ENCODE measurements at regions not wholly inside any gene's neighbourhood (a gene's known extent, or its start where the extent isn't known, plus 50 kb on each side); places are given as distances from the start of the nearest gene placed in this dataset.

DNA sequence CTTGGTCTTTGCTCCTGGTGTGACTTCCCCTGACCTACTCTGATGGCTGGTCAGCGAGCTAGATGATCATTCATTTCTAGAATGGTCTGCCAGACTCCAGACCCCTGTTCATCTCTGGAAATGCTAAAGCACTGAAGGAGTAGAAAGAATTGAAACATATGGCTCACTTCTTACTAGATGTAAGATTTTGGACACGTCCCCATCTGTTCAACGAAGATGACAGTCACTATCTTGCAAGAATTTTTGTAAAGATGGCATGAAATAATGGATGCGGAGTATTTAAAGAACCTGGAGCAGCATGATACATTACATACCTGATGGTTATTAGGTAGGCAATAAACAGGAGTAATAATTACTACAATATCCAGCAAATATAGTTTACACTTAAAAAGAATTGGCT lies 252.7 kb upstream of the SDK2 start:
- H3K4me1 Mint-ChIP-seq: peaks cover 8% of the 10 kb centered on the region
- DNase-seq: no peak
- peaks cover 8% of the 10 kb centered on the region for H3K36me3 Mint-ChIP-seq (ENCODE audit: low read depth)
- no peaks in the 10 kb centered on the region for H3K9me3 ChIP-seq (ENCODE audit: control insufficient read depth, low read length, poor library complexity, severe bottlenecking)
- H3K27me3 Mint-ChIP-seq: peaks cover 43% of the 10 kb centered on the region
- H3K27ac Mint-ChIP-seq: no peak overlapping the region
- no peak overlapping the region for H3K4me3 Mint-ChIP-seq
- ATAC-seq: no peak

GRCh38 chr17:73899839-73900238 lies 255.6 kb upstream of the SDK2 start:
- Mint-ChIP-seq H3K4me1 (peaks cover 8% of the 10 kb centered on the region), H3K27me3 (peaks cover 50% of the 10 kb centered on the region), H3K27ac (no peak overlapping the region), H3K36me3 (ENCODE audit: low read depth) (peaks cover 8% of the 10 kb centered on the region), H3K4me3 (no peak overlapping the region)
- H3K9me3 ChIP-seq (ENCODE audit: control insufficient read depth, low read length, poor library complexity, severe bottlenecking): no peaks in the 10 kb centered on the region
- DNase-seq (no peak), ATAC-seq (no peak)

- peaks cover 8% of the 10 kb centered on the region for H3K36me3 Mint-ChIP-seq (ENCODE audit: low read depth)
- no peak overlapping the region for H3K27ac Mint-ChIP-seq
- no peak overlapping the region for H3K4me3 Mint-ChIP-seq
- DNase-seq: no peak
- peaks cover 44% of the 10 kb centered on the region for H3K27me3 Mint-ChIP-seq
- peaks cover 8% of the 10 kb centered on the region for H3K4me1 Mint-ChIP-seq
- ATAC-seq: no peak
- peaks cover under 1% of the 10 kb centered on the region for H3K9me3 ChIP-seq (ENCODE audit: control insufficient read depth, low read length, poor library complexity, severe bottlenecking)
Observed at GRCh38 chr17:73900516-73900915, 256.3 kb upstream of the SDK2 start.

GRCh38 chr17:73901249-73901648 lies 257.0 kb upstream of the SDK2 start:
- Mint-ChIP-seq H3K27ac (peak overlapping the region; percentile 72), H3K4me1 (peaks cover 8% of the 10 kb centered on the region), H3K27me3 (peaks cover 48% of the 10 kb centered on the region), H3K4me3 (peak overlapping the region; percentile 93), H3K36me3 (ENCODE audit: low read depth) (peaks cover 10% of the 10 kb centered on the region)
- H3K9me3 ChIP-seq (ENCODE audit: control insufficient read depth, low read length, poor library complexity, severe bottlenecking): peaks cover 2% of the 10 kb centered on the region
- DNase-seq (no peak), ATAC-seq (no peak)

- peaks cover 2% of the 10 kb centered on the region for H3K9me3 ChIP-seq (ENCODE audit: control insufficient read depth, low read length, poor library complexity, severe bottlenecking)
- peak overlapping the region; percentile 72 for H3K27ac Mint-ChIP-seq
- H3K27me3 Mint-ChIP-seq: peaks cover 52% of the 10 kb centered on the region
- DNase-seq (no peak), ATAC-seq (peak; percentile 58)
- peaks cover 8% of the 10 kb centered on the region for H3K4me1 Mint-ChIP-seq
- peaks cover 10% of the 10 kb centered on the region for H3K36me3 Mint-ChIP-seq (ENCODE audit: low read depth)
- peak overlapping the region; percentile 93 for H3K4me3 Mint-ChIP-seq
Observed at GRCh38 chr17:73901661-73902415, 257.6 kb upstream of the SDK2 start.

DNA sequence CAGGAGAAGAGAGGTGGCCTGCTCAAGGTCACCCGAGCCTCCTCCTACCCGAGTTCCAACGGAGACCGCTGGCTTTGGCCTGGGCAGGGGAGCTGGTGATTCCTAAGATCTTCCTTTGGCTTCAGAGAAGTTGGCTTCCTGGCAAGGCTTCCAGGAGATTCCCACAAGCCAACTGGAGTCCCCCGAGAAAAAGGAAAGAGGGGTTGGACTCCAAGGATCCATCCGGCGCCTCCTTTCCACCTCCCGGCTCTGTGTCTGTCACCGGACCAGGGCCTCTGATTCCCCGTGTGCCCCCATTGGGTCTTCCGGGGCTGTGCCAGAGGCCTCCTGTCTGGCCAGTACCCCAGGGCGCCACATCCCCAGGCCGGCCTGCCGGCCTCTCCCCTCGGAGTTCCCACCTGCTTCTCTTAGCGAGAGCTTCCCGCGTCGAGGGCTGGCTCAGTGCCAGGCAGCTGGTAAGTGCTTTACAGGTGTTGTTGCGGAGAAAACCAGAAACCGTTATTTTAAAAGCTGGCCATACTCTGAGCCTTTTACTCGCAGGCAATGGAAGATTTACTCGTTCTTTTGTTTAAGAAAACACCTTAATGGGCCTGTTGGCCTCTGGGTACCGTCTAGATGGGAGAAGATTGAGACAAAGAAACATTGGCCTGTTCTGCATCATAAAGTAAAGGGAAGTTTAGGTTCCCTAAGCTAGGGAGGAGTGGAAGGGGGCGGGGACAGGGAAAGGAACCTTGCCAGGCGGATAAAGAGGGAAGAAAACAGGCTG lies 258.4 kb upstream of the SDK2 start:
- DNase-seq: no peak
- Mint-ChIP-seq H3K27ac (peak overlapping the region; percentile 72), H3K36me3 (ENCODE audit: low read depth) (peaks cover 10% of the 10 kb centered on the region), H3K4me3 (peak overlapping the region; percentile 93), H3K4me1 (peaks cover 8% of the 10 kb centered on the region), H3K27me3 (peaks cover 53% of the 10 kb centered on the region)
- H3K9me3 ChIP-seq (ENCODE audit: control insufficient read depth, low read length, poor library complexity, severe bottlenecking): peaks cover 2% of the 10 kb centered on the region
- ATAC-seq: no peak

DNA sequence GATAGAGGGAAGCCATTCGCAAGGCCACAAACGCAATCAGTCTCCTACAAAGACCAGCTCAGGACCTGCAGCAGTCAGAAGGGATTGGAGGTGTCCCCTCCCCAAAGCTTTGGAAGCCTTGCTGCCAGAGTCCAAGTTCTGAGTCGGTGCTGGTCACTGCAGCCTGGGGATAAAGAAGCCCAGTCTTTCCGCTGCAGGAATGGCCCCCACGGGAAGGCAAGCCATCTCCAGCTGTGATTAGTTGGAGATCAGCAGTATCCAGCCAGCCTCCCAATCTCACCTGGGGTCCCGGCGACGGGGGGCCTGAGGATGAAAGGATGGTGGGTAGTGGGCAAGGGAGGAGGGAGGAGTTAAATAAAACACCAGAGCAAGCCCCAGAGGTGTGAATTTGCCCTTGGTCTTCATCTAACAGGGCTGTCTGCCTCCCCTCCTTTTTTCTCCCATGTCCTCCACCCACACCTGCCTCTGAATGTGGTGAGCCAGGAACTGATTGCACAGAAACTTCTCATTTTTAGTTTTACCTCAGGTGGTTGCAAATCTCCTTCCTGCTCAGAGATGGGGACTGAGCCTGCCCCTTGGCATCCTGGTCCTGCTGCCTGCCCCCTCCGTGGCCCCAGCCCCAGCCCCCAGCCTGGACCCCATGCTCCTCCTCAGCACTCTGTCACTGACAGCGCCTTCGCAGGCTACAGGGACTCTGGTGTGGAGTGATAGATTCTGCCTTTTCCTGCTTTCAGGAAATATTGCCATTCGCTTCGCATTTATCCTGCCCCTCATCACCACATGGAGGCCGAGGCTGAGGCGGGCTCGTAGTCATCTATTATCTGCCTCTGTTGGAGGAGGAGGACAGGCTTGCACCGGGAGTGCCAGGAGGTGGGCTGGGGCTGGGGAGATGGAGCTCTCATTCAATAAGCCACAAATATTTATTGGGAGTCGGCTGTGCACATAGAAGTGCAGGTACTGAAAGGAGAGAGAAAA lies 262.9 kb upstream of the SDK2 start:
- DNase-seq (no peak), ATAC-seq (no peak)
- Mint-ChIP-seq H3K4me3 (no peak overlapping the region), H3K27ac (no peak overlapping the region), H3K27me3 (peaks cover 63% of the 10 kb centered on the region), H3K36me3 (ENCODE audit: low read depth) (peaks cover 2% of the 10 kb centered on the region), H3K4me1 (no peaks in the 10 kb centered on the region)
- peaks cover 2% of the 10 kb centered on the region for H3K9me3 ChIP-seq (ENCODE audit: control insufficient read depth, low read length, poor library complexity, severe bottlenecking)

- DNase-seq: no peak
- H3K27ac Mint-ChIP-seq: no peak overlapping the region
Observed at GRCh38 chr17:73909186-73909585, 264.9 kb upstream of the SDK2 start.

GRCh38 chr17:73910206-73910605 lies 266.0 kb upstream of the SDK2 start:
- H3K36me3 Mint-ChIP-seq (ENCODE audit: low read depth): peaks cover 2% of the 10 kb centered on the region
- H3K4me1 Mint-ChIP-seq: no peaks in the 10 kb centered on the region
- H3K27me3 Mint-ChIP-seq: peaks cover 73% of the 10 kb centered on the region
- H3K27ac Mint-ChIP-seq: no peak overlapping the region
- ATAC-seq (no peak), DNase-seq (no peak)
- H3K9me3 ChIP-seq (ENCODE audit: control insufficient read depth, low read length, poor library complexity, severe bottlenecking): peaks cover 2% of the 10 kb centered on the region
- no peak overlapping the region for H3K4me3 Mint-ChIP-seq

More at GRCh38 chr17:73909186-73909585, 264.9 kb upstream of the SDK2 start:
- H3K36me3 Mint-ChIP-seq (ENCODE audit: low read depth): peaks cover 2% of the 10 kb centered on the region
- peaks cover 67% of the 10 kb centered on the region for H3K27me3 Mint-ChIP-seq
- no peak overlapping the region for H3K4me3 Mint-ChIP-seq
- no peak for ATAC-seq
- peaks cover 2% of the 10 kb centered on the region for H3K9me3 ChIP-seq (ENCODE audit: control insufficient read depth, low read length, poor library complexity, severe bottlenecking)
- H3K4me1 Mint-ChIP-seq: no peaks in the 10 kb centered on the region

GRCh38 chr17:73910821-73911515 lies 266.7 kb upstream of the SDK2 start:
- no peaks in the 10 kb centered on the region for H3K4me1 Mint-ChIP-seq
- H3K27ac Mint-ChIP-seq: no peak overlapping the region
- DNase-seq: no peak
- H3K36me3 Mint-ChIP-seq (ENCODE audit: low read depth): peaks cover under 1% of the 10 kb centered on the region
- no peak for ATAC-seq
- peaks cover 72% of the 10 kb centered on the region for H3K27me3 Mint-ChIP-seq
- no peak overlapping the region for H3K4me3 Mint-ChIP-seq
- H3K9me3 ChIP-seq (ENCODE audit: control insufficient read depth, low read length, poor library complexity, severe bottlenecking): no peaks in the 10 kb centered on the region

GRCh38 chr17:73911726-73912372 lies 267.6 kb upstream of the SDK2 start:
- Mint-ChIP-seq H3K4me3 (no peak overlapping the region), H3K4me1 (no peaks in the 10 kb centered on the region), H3K36me3 (ENCODE audit: low read depth) (no peaks in the 10 kb centered on the region), H3K27ac (no peak overlapping the region), H3K27me3 (peaks cover 67% of the 10 kb centered on the region)
- no peaks in the 10 kb centered on the region for H3K9me3 ChIP-seq (ENCODE audit: control insufficient read depth, low read length, poor library complexity, severe bottlenecking)
- ATAC-seq: no peak
- DNase-seq: no peak

DNA sequence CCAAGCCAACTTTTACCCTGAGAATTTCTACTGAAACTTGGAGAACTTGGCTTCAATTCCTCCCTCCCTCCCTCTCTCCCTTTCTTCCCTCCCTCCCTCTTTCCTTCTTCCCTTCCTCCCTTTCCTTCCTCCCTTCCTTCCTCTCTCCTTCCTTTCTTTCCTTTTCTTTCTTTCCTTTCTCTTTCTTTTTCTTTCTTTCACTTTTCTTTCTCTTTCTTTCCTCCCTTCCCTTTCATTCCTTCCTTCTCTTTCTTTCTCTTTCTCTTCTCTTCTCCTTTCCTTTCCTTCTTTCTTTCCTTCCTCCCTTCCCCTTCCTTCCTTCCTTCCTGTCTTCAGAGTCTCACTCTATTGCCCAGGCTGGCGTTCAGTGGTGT lies 268.1 kb upstream of the SDK2 start:
- DNase-seq: no peak
- Mint-ChIP-seq H3K36me3 (ENCODE audit: low read depth) (no peaks in the 10 kb centered on the region), H3K27ac (no peak overlapping the region), H3K27me3 (peaks cover 68% of the 10 kb centered on the region), H3K4me3 (no peak overlapping the region), H3K4me1 (no peaks in the 10 kb centered on the region)
- ATAC-seq: no peak
- H3K9me3 ChIP-seq (ENCODE audit: control insufficient read depth, low read length, poor library complexity, severe bottlenecking): no peaks in the 10 kb centered on the region
